MCF 10A (cell line): ENCODE measurements at regions not wholly inside any gene's neighbourhood (a gene's known extent, or its start where the extent isn't known, plus 50 kb on each side); places are given as distances from the start of the nearest gene placed in this dataset.

Source experiments
- BruUV-seq: library from RNA; stranded (reverse); fragments of 400-500 nt; replicated peaks from 2 replicates; lab custom pipeline; 2021; lab: Mats Ljungman, UMichigan
- CTCF ChIA-PET: fragments of 300-600 bp; sonication (Branson Sonifier 250); formaldehyde crosslinking; extraction: SDS; loops from one replicate; lab custom pipeline; 2021; ENCODE audit warnings: antibody characterized with exemption, inconsistent platforms; lab: Yijun Ruan, JAX
- POLR2A ChIA-PET: fragments of 300-600, 350-650 bp; sonication (Branson Sonifier 250); formaldehyde crosslinking; extraction: SDS; loops from one replicate; lab custom pipeline; 2020; ENCODE audit warnings: antibody characterized with exemption, inconsistent platforms; lab: Yijun Ruan, JAX
- DNase-seq: peaks from one replicate; pipeline ENCODE4 v3.0.0-alpha.2; 2018; ENCODE audit not compliant: unreplicated experiment
- H3K27ac Mint-ChIP-seq: one replicate; pipeline ENCODE4 v1.8.0; 2022; ENCODE audit warnings: mild to moderate bottlenecking, low read depth, mixed read lengths; ENCODE audit not compliant: unreplicated experiment
- H3K27me3 Mint-ChIP-seq: one replicate; pipeline ENCODE4 v1.8.0; 2022; ENCODE audit warnings: mixed read lengths; ENCODE audit not compliant: insufficient read depth, unreplicated experiment
- H3K36me3 Mint-ChIP-seq: one replicate; pipeline ENCODE4 v1.8.0; 2022; ENCODE audit warnings: mild to moderate bottlenecking, moderate library complexity, mixed read lengths; ENCODE audit not compliant: insufficient read depth, unreplicated experiment
- H3K4me1 Mint-ChIP-seq: one replicate; pipeline ENCODE4 v1.8.0; 2022; ENCODE audit warnings: mixed read lengths; ENCODE audit not compliant: insufficient read depth, unreplicated experiment
- H3K4me3 Mint-ChIP-seq: one replicate; pipeline ENCODE4 v1.8.0; 2022; ENCODE audit warnings: mild to moderate bottlenecking, moderate library complexity, mixed read lengths; ENCODE audit not compliant: unreplicated experiment
- H3K9me3 Mint-ChIP-seq: one replicate; pipeline ENCODE4 v1.8.0; 2022; ENCODE audit warnings: mixed read lengths; ENCODE audit not compliant: unreplicated experiment
- CTCF ChIP-seq: fragments of 200-600 bp; IDR thresholded peaks from one replicate; pipeline ENCODE4 v1.8.0; 2022; ENCODE audit warnings: antibody characterized with exemption, mild to moderate bottlenecking; ENCODE audit not compliant: unreplicated experiment
- intact Hi-C: fragments of 100-400 bp; cut with micrococcal nuclease; formaldehyde crosslinking; loops from 2 replicates; pipeline ENCODE4 v1.14.1; 2022

GRCh38 chr1:98044071-98044697 is 123.3 kb upstream of the DPYD start:
- Mint-ChIP-seq H3K27me3 (no peaks in the 10 kb centered on the region), H3K4me1 (peaks cover 12% of the 10 kb centered on the region), H3K4me3 (peak overlapping the region; percentile 75), H3K36me3 (no peaks in the 10 kb centered on the region), H3K27ac (no peak overlapping the region), H3K9me3 (no peaks in the 10 kb centered on the region)
- CTCF ChIA-PET, result interaction anchor here (0.9 kb wide), 1 partner anchor 216 kb away, joined by 3 read pairs; no protein-coding TSS in a partner anchor
- no peak for DNase-seq
- intact Hi-C loops, result loop anchor here (10.0 kb wide), 1 partner anchor 899 kb away; no protein-coding TSS in a partner anchor
- BruUV-seq, result TSS peak; percentile 24
- POLR2A ChIA-PET, result interaction anchor here (2.7 kb wide), 1 partner anchor 123 kb away, joined by 9 read pairs; the partner anchor contains the start of gene DPYD
- no peak for TF ChIP-seq CTCF

GRCh38 chr1:98035602-98036002 is 114.8 kb upstream of the DPYD start:
- POLR2A ChIA-PET, result no interaction called here
- Mint-ChIP-seq H3K36me3 (no peaks in the 10 kb centered on the region), H3K4me1 (peaks cover 12% of the 10 kb centered on the region), H3K9me3 (no peaks in the 10 kb centered on the region), H3K27me3 (no peaks in the 10 kb centered on the region), H3K4me3 (no peak overlapping the region), H3K27ac (no peak overlapping the region)
- CTCF ChIA-PET, result no interaction called here
- DNase-seq, result no peak
- TF ChIP-seq CTCF, result no peak
- intact Hi-C loops, result no loop called here
- BruUV-seq, result no TSS peak

- CTCF ChIA-PET, result interaction anchor here (0.6 kb wide), 1 partner anchor 472 kb away, joined by 3 read pairs; no protein-coding TSS in a partner anchor
- H3K27ac Mint-ChIP-seq, result peak overlapping the region; percentile 82
- peaks cover 16% of the 10 kb centered on the region for H3K4me1 Mint-ChIP-seq
- no peaks in the 10 kb centered on the region for H3K36me3 Mint-ChIP-seq
- no peaks in the 10 kb centered on the region for H3K9me3 Mint-ChIP-seq
- DNase-seq, result peak; percentile 48
- POLR2A ChIA-PET, result interaction anchor here (0.7 to 0.8 kb wide), 3 partner anchors 114 to 1168 kb away, joined by 3 to 4 read pairs (median 3); no protein-coding TSS in a partner anchor
- no peak for TF ChIP-seq CTCF
- H3K4me3 Mint-ChIP-seq, result peak overlapping the region; percentile 37
- intact Hi-C loops, result no loop called here
- H3K27me3 Mint-ChIP-seq, result no peaks in the 10 kb centered on the region
- no TSS peak for BruUV-seq
Measured at GRCh38 chr1:98034505-98034904, 113.7 kb upstream of the DPYD start.

GRCh38 chr1:98032958-98033357 is 112.1 kb upstream of the DPYD start:
- H3K4me3 Mint-ChIP-seq, result no peak overlapping the region
- BruUV-seq, result no TSS peak
- CTCF ChIA-PET, result no interaction called here
- no peak for TF ChIP-seq CTCF
- POLR2A ChIA-PET, result no interaction called here
- no peak for DNase-seq
- H3K27ac Mint-ChIP-seq, result no peak overlapping the region
- no peaks in the 10 kb centered on the region for H3K27me3 Mint-ChIP-seq
- intact Hi-C loops, result no loop called here
- H3K4me1 Mint-ChIP-seq, result peaks cover 16% of the 10 kb centered on the region
- H3K36me3 Mint-ChIP-seq, result no peaks in the 10 kb centered on the region
- H3K9me3 Mint-ChIP-seq, result no peaks in the 10 kb centered on the region
